Colonic mucosa (tissue), 4 donors: ENCODE measurements at regions not wholly inside any gene's neighbourhood (a gene's known extent, or its start where the extent isn't known, plus 50 kb on each side); places are given as distances from the start of the nearest gene placed in this dataset.

Experiments used
- DNase-seq: peaks from one replicate; pipeline ENCODE4 v3.0.0-alpha.2; 2020
- H3K27ac ChIP-seq: fragments of 200-600 bp; one replicate; pipeline ENCODE4 v1.8.0; 2021
- H3K27me3 ChIP-seq: fragments of 200-600 bp; one replicate; pipeline ENCODE4 v1.8.0; 2021
- H3K36me3 ChIP-seq: fragments of 200-600 bp; one replicate; pipeline ENCODE4 v1.8.0; 2021
- H3K4me1 ChIP-seq: fragments of 200-600 bp; one replicate; pipeline ENCODE4 v1.8.0; 2021; ENCODE audit warnings: mild to moderate bottlenecking
- H3K4me3 ChIP-seq: fragments of 200-600 bp; one replicate; pipeline ENCODE4 v1.8.0; 2021
- H3K9ac ChIP-seq, 2 donors: one replicate each; pipeline ENCODE4 v1.7.0; 2013; ENCODE audit warnings: control low read depth in 2 of 2, low read depth in 2 of 2, low read length in 2 of 2
- H3K9me3 ChIP-seq: fragments of 200-600 bp; one replicate; pipeline ENCODE4 v1.8.0; 2021
- CTCF ChIP-seq: fragments of 200-600 bp; IDR thresholded peaks from one replicate; pipeline ENCODE4 v1.8.0; 2022; ENCODE audit warnings: antibody characterized with exemption, mild to moderate bottlenecking
- intact Hi-C: fragments of 100-400 bp; cut with DNase I; formaldehyde crosslinking; loops from one replicate; pipeline ENCODE4 v1.14.1; 2022
- donor health status: healthy.
- donor health status: DM: no; HTN: no; CAD: no.
- donor health status: DM: no; HTN: no; CAD: no.

- Histone ChIP-seq H3K9me3 (no peaks in the 10 kb centered on the region), H3K4me1 (no peaks in the 10 kb centered on the region), H3K36me3 (no peaks in the 10 kb centered on the region), H3K27ac (no peak overlapping the region), H3K4me3 (no peak overlapping the region), H3K9ac (no peak overlapping the region), H3K27me3 (no peaks in the 10 kb centered on the region)
- intact Hi-C loops = no loop called here
- no peak for DNase-seq
- no peak for TF ChIP-seq CTCF
These were observed 92.6 kb upstream of the MAP1LC3B2 start for GRCh38 chr12:116466536-116466935.

- H3K27ac ChIP-seq = no peak overlapping the region
- H3K9ac ChIP-seq = no peak overlapping the region
- no peak for TF ChIP-seq CTCF
- DNase-seq = no peak
- no peaks in the 10 kb centered on the region for H3K27me3 ChIP-seq
- intact Hi-C loops = no loop called here
- no peaks in the 10 kb centered on the region for H3K4me1 ChIP-seq
- H3K4me3 ChIP-seq = no peak overlapping the region
- H3K36me3 ChIP-seq = no peaks in the 10 kb centered on the region
- H3K9me3 ChIP-seq = no peaks in the 10 kb centered on the region
These were observed 89.8 kb upstream of the MAP1LC3B2 start for GRCh38 chr12:116469344-116469743.

GRCh38 chr12:116471544-116471943, 87.6 kb upstream of the MAP1LC3B2 start:
- Histone ChIP-seq H3K4me1 (no peaks in the 10 kb centered on the region), H3K27me3 (no peaks in the 10 kb centered on the region), H3K36me3 (no peaks in the 10 kb centered on the region), H3K9me3 (peaks cover 2% of the 10 kb centered on the region), H3K9ac (no peak overlapping the region), H3K4me3 (no peak overlapping the region), H3K27ac (no peak overlapping the region)
- TF ChIP-seq CTCF = no peak
- intact Hi-C loops = no loop called here
- no peak for DNase-seq

GRCh38 chr12:116472193-116472592, 87.0 kb upstream of the MAP1LC3B2 start:
- Histone ChIP-seq H3K36me3 (no peaks in the 10 kb centered on the region), H3K9me3 (peaks cover 3% of the 10 kb centered on the region), H3K4me1 (no peaks in the 10 kb centered on the region), H3K27ac (no peak overlapping the region), H3K4me3 (no peak overlapping the region), H3K9ac (no peak overlapping the region), H3K27me3 (no peaks in the 10 kb centered on the region)
- intact Hi-C loops = no loop called here
- no peak for TF ChIP-seq CTCF
- DNase-seq = no peak

GRCh38 chr12:116473416-116473815, 85.8 kb upstream of the MAP1LC3B2 start:
- Histone ChIP-seq H3K36me3 (no peaks in the 10 kb centered on the region), H3K9ac (no peak overlapping the region), H3K27me3 (no peaks in the 10 kb centered on the region), H3K4me3 (no peak overlapping the region), H3K27ac (no peak overlapping the region), H3K4me1 (no peaks in the 10 kb centered on the region), H3K9me3 (peaks cover 3% of the 10 kb centered on the region)
- TF ChIP-seq CTCF = no peak
- DNase-seq = no peak
- intact Hi-C loops = no loop called here

GRCh38 chr12:116474331-116474730, 84.8 kb upstream of the MAP1LC3B2 start:
- intact Hi-C loops = no loop called here
- no peak for TF ChIP-seq CTCF
- no peak overlapping the region for H3K27ac ChIP-seq
- H3K4me3 ChIP-seq = no peak overlapping the region
- no peak for DNase-seq
- H3K9me3 ChIP-seq = peaks cover 3% of the 10 kb centered on the region
- no peaks in the 10 kb centered on the region for H3K27me3 ChIP-seq
- H3K36me3 ChIP-seq = no peaks in the 10 kb centered on the region
- no peak overlapping the region for H3K9ac ChIP-seq
- H3K4me1 ChIP-seq = no peaks in the 10 kb centered on the region
